GM18508 (cell line): ENCODE measurements at regions not wholly inside any gene's neighbourhood (a gene's known extent, or its start where the extent isn't known, plus 50 kb on each side); places are given as distances from the start of the nearest gene placed in this dataset.

ENCODE experiments used
- ATAC-seq: cut with Tn5 transposase; IDR thresholded peaks from one replicate; pipeline ENCODE4 v1.9.1; 2021; ENCODE audit warnings: moderate number of reproducible peaks; ENCODE audit not compliant: insufficient read depth, unreplicated experiment

- ATAC-seq: no peak
Measured at GRCh38 chr2:122868646-122869275, 1113.3 kb downstream of the TSN start.

GRCh38 chr2:122873951-122874350, 1118.5 kb downstream of the TSN start:
- no peak for ATAC-seq

- ATAC-seq: no peak
Measured at GRCh38 chr2:122875091-122875865, 1119.8 kb downstream of the TSN start.

- no peak for ATAC-seq
Measured at GRCh38 chr2:122883849-122884248, 1128.4 kb downstream of the TSN start.

- no peak for ATAC-seq
Measured at GRCh38 chr2:122884889-122885288, 1129.4 kb downstream of the TSN start.

- ATAC-seq: no peak
Measured at GRCh38 chr2:122885436-122885835, 1130.0 kb downstream of the TSN start.

GRCh38 chr2:122886479-122887145, 1131.2 kb downstream of the TSN start:
- no peak for ATAC-seq

GRCh38 chr2:122899614-122900013, 1125.5 kb upstream of the CNTNAP5 start:
- no peak for ATAC-seq

GRCh38 chr2:122905431-122905830, 1119.7 kb upstream of the CNTNAP5 start:
- ATAC-seq: no peak

- ATAC-seq: no peak
Measured at GRCh38 chr2:122908159-122908558, 1116.9 kb upstream of the CNTNAP5 start.

GRCh38 chr2:122927197-122927596, 1097.9 kb upstream of the CNTNAP5 start:
- ATAC-seq: no peak

- ATAC-seq: no peak
Measured at GRCh38 chr2:122927710-122928557, 1097.2 kb upstream of the CNTNAP5 start.

GRCh38 chr2:122929347-122929746, 1095.7 kb upstream of the CNTNAP5 start:
- no peak for ATAC-seq

GRCh38 chr2:122935506-122935905, 1089.6 kb upstream of the CNTNAP5 start:
- ATAC-seq: no peak

GRCh38 chr2:122939796-122940195, 1085.3 kb upstream of the CNTNAP5 start:
- ATAC-seq: no peak

GRCh38 chr2:122949523-122949922, 1075.6 kb upstream of the CNTNAP5 start:
- ATAC-seq: no peak

GRCh38 chr2:122955776-122956175, 1069.3 kb upstream of the CNTNAP5 start:
- no peak for ATAC-seq

- no peak for ATAC-seq
Measured at GRCh38 chr2:122960759-122961641, 1064.1 kb upstream of the CNTNAP5 start.

- ATAC-seq: no peak
Measured at GRCh38 chr2:122966461-122966860, 1058.6 kb upstream of the CNTNAP5 start.

GRCh38 chr2:122977580-122977979, 1047.5 kb upstream of the CNTNAP5 start:
- no peak for ATAC-seq
